HG03066 (cell line): ENCODE measurements at regions not wholly inside any gene's neighbourhood (a gene's known extent, or its start where the extent isn't known, plus 50 kb on each side); places are given as distances from the start of the nearest gene placed in this dataset.
"Not testable (repeated sequence)": the region's sequence is repeated elsewhere in the genome, so short reads cannot be mapped to it uniquely, and the experiment has no call there.

Source experiments
- ATAC-seq: cut with Tn5 transposase; IDR thresholded peaks from one replicate; pipeline ENCODE4 v1.9.1; 2021; ENCODE audit warnings: low read depth; ENCODE audit not compliant: unreplicated experiment

GRCh38 chr10:57102236-57102635 lies 741.2 kb upstream of the ZWINT start:
- no peak for ATAC-seq

GRCh38 chr10:57098146-57098545 lies 737.1 kb upstream of the ZWINT start:
- ATAC-seq: no peak

GRCh38 chr10:57096044-57096443 lies 735.0 kb upstream of the ZWINT start:
- ATAC-seq: no peak

DNA sequence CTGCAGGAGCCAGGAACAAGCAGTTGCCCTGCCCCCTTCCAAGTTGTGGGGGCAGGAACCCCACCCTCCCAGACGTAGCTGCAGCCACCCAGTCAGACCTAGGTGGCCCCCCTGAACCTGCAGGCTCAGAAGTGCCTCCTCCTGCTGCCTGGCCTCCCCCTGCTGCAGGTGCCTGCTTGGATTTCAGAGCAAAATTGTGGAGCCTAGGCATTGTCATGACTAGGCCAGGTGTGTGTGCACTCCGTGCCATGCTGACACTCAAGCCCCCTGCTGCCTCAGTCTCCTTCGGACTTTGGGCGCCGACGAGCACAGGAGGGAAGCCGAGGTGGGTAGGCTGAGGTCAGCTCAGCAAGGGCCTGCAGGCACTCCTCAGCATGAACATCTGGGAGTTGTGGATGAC lies 733.9 kb upstream of the ZWINT start:
- no peak for ATAC-seq

- ATAC-seq: no peak
Observed at GRCh38 chr10:57094083-57094482, 733.0 kb upstream of the ZWINT start.

- no peak for ATAC-seq
Observed at GRCh38 chr10:57053530-57053929, 692.5 kb upstream of the ZWINT start.

- ATAC-seq: no peak
Observed at GRCh38 chr10:57049096-57049495, 688.0 kb upstream of the ZWINT start.

GRCh38 chr10:57038531-57038930 lies 677.5 kb upstream of the ZWINT start:
- no peak for ATAC-seq

DNA sequence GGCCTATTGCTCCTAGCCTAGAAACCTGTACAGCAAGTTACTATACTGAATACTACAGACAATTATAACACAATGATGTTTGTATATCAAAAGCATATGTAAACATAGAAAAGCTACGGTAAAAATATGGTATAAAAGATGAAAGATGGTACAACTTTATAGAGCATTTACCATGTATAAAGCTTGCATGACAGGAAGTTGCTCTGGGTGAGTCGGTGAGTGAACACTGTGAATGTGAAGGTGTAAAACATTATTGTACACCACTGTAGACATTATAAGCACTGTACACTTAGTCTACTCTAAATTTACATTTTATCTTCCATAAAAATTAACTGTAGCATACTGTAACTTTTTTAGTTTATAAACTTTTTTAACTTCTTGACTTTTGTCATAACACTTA lies 674.3 kb upstream of the ZWINT start:
- no peak for ATAC-seq

DNA sequence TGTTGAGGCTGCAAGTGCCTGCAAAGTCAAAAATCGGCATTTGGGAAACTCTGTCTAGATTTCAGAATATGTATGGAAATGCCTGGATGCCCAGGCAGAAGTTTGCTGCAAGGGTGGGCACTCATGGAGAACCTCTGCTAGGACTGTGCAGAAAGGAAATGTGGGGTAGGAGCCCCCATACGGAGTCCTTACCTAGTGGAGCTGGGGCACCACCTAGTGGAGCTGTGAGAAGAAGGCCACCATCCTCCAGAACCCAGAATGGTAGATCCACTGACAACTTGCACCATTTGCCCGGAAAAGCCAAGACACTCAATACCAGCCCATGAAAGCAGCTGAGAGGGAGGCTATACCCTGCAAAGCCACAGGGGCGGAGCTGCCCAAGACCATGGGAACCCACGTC lies 671.2 kb upstream of the ZWINT start:
- ATAC-seq: not testable (repeated sequence)

DNA sequence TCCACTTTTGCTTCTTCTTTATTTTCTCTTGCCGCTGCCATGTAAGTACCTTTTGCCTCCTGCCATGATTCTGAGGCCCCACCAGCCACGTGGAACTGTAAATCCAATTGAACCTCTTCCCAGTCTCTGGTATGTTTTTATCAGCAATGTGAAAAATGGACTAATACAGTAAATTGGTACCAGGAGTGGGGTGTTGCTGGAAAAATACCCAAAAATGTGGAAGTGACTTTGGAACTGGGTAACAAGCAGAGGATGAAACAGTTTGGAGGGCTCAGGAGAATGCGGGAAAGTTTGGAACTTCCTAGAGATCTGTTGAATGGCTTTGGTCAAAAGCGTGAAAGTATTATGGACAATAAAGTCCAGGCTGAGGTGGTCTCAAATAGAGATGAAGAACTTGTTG lies 670.3 kb upstream of the ZWINT start:
- ATAC-seq: no peak

GRCh38 chr10:57026307-57026706 lies 665.2 kb upstream of the ZWINT start:
- no peak for ATAC-seq

GRCh38 chr10:57023626-57024025 lies 662.6 kb upstream of the ZWINT start:
- no peak for ATAC-seq

DNA sequence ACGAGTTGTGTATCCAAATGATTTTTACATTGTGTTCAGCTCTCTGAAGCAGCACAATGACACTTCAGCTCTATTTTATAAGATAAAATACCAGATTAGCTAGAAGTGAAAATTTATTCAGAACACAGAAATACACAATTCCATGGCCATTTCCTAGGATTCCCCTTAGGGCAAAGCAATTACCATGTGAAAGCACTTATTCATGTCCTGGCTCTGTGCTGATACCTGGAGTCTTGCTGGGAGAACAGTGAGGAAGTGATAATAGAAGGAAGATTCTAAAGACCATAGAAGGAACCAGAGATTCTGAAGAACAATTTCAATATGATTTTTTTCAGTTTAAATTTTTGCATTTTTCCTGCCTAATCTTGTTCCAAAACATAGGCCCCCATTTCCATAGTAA lies 657.4 kb upstream of the ZWINT start:
- ATAC-seq: no peak

- no peak for ATAC-seq
Observed at GRCh38 chr10:57017356-57018037, 656.4 kb upstream of the ZWINT start.

DNA sequence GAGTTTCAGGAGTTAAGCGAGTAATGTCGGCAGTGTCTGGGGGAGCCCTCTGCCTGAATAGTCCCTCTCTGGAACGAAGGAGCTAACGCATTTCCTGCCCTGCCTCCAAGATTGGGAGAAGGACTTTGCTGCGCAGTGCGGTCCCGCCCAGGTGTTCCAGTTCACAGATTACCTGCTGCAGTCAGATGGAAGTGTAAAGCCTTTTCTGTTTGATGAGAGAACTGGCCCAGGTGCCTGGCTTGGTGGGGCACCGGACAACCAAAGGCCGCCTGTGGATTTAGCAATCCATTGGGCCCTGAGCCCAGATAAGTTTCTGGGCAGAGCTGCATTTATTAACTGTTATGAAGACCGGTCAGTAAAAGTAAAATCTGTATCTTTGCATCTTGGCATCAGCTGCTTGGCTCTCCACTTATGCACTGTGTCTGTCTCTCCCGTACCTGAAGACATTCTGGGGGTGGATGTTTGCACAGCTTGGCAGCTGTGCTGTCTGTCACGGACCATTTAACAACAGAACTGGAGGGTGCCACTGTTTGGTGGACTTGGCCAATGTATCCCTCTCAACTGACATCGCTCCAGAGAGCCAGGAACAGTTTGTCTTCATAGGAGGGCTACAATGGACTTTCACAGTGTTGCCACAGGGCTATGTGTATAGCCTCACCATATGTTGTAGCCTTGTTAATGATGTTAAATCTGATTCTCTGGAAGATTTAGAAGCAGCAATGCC lies 654.7 kb upstream of the ZWINT start:
- ATAC-seq: no peak

DNA sequence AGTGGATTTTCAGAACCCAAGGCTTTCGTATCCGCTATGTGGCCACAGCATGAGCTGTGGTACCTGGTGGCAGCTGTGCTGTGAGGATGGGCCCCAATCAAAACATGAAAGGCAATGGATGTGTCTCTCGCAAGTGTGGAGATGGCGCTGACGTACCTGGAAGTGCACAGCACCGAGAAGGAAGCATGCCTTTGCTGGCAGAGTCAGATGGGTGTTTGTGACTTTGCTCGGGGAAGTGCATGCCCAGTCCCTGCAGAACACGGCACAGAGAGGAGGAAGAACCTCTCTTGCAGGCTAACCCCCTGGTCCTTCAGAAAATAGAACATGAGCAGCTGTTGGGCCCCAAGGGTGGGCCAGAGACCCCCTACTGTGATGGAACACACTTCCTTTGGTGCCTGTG lies 654.1 kb upstream of the ZWINT start:
- no peak for ATAC-seq

DNA sequence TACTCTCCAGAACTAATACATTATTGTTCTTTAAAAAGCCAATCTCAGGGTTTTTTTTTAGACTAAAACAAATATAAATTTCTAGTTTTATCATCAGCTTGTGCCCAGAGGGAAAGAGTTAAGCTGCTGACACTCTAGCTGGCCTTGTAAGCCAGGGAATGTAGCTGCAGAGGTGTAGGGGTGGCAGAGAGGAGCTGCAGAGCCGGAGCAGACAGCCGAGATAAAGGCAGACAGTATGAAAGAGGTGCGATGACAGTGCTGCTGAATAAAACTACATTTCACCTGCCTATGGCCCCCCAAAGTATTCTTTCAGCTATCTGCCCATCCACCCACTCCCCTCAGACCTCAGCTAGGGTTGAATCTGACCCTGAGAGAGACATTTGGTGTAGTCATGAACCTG lies 653.7 kb upstream of the ZWINT start:
- no peak for ATAC-seq

GRCh38 chr10:57008189-57008588 lies 647.1 kb upstream of the ZWINT start:
- ATAC-seq: no peak

- no peak for ATAC-seq
Observed at GRCh38 chr10:56991591-56992069, 630.6 kb upstream of the ZWINT start.

- ATAC-seq: no peak
Observed at GRCh38 chr10:56975513-56975912, 614.5 kb upstream of the ZWINT start.

DNA sequence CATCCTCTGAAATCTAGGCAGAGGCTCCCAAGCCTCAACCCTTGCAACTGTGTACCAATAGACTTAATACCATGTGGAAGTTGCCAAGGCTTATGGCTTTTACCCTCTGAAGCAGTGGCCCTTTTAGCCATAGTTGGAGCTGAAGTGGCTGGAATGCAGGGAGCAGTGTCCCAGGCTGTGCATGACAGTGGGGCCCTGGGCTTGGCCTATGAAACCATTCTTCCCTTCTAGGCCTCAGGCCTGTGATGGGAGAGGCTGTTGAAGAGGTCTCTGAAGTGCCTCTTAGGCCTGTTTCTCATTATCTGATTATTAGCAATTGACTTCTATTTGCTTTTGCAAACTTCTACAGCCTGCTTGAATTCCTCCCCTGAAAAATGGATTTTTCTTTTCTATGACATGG lies 612.7 kb upstream of the ZWINT start:
- no peak for ATAC-seq
